ENCODE measurements at regions not wholly inside any gene's neighbourhood (a gene's known extent, or its start where the extent isn't known, plus 50 kb on each side); places are given as distances from the start of the nearest gene placed in this dataset.

DNA sequence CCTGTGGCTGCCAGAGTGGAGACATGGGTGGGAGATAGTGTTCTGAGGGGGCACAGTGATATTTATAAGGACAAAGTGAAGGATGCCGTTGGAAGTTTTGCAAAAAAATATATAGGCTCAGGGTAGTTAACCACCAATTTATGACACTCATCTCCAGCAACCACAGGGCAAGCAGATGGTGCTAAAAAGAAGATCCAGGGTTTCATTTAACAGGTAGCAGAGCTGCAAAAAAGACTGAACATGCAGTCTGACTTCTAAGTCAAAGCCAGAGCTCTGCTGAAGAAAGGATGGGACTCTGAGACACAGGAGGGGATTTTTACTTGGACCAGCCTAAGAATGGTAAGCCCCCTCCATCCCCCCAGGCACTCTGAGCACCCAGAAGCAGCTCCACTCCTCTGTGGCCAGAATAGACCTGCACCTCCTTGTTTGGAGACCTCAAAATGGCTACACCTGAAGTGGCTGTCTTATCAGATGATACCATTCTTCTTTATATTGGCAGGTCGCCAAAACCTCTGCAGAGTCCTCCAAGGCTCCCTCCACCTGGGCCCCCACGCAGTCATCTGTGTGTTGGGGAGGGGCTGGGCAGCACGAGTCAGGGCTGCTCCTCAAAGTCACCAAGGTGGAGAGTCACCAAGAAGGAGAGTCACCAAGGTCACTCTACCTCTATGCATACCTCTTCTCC, 161.4 kb upstream of the FAM9B start:
- no peak for DNase-seq (ENCODE audit: low read depth in 3 of 3)

DNA sequence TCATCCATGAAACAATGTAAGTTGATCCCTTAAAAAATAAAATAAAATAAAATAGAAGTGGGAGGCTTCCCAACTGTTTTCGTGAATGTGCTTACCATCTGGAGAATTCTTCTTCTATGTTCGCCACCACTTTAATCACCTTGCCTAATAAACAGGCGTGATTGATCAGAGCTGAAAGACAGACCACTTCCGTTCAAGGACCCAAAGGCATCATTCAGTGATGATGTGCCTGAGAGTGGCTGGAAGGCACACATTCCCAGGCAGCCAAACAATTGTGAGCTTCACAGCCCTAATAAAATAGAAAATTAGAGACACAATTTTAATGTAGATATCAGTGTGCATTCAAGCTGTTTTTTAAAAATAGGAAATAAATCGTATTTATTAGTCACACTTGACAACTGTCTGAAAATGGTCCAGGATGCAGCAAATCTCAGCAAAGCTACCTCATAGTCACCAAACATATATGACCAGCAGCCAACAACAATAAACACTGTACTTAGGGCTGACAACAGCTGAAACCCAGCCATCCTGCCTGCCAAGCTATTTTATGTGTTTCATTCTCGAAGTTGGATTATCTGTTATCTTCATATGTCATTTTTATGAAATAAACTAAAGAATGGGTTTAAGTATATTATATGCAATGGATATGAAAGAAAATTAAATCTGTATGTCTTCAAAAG, 163.2 kb upstream of the FAM9B start:
- DNase-seq (ENCODE audit: low read depth in 3 of 3) = no peak

DNA sequence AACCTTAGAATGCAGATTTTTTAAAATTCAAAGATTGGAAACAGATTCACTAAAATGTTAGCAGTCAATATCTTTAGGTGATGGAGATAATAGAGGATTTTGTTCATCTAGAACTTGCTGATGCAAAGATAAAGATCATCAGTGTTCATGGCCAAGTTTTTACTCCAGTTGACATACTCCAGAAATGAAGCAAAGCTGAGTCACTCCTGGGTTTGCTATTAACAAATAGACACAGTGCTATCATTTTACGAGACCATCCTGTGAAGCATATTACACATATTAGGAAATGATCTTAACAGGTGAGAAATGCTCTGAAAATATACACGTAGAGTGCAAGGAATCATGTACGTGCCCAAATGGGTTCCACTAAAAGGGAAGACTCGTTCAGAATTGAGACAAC, 170.6 kb upstream of the FAM9B start:
- DNase-seq (ENCODE audit: low read depth in 3 of 3) = no peak

DNA sequence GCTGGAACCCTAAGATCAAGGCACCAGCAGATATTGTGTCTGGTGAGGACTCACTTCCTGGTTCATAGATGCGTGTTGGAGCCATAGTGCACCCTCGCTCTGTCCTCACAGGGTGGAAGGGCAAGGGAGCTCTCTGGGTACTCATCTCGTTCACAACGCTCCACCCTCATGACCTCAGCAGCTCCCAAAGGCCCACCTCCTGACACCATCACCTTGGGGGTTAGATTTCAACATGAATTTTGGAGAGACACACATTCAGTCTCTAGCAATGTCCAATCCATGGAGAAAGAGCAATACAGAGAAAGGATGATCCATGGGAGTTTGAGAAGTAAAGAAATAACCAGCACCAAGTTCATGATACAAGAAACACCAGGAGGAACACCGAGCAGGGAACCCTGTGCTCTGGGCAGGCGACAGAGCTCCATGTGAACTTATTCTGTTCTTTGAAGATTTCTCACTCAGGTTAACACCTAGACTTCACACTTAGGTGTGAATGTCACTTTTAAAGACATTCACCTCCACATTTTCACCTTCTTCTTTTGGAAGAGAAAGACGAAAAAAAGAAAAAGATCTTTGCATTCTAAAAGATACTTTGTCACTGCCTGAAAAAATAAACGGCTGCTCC, 171.8 kb upstream of the FAM9B start:
- DNase-seq (ENCODE audit: low read depth in 3 of 3) = no peak

DNA sequence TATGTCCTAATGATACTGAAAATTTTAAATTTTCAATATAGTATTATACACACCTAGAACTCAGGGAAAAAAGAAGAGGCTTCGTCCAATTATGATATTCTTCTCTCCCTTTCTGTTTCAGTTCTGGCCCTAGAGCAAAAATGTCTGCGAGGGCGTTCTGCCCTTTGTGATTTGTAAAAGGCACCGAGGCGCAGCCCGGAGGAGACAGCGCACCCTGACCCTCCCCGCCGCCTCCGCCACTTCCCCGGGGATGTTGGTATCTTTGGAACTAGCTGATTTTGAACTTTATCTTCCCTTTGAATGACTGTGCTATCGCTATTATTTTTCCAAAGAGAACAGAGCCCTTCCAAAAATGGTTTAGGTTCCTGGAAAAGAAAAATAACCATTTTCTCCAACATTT, 173.2 kb upstream of the FAM9B start:
- DNase-seq (ENCODE audit: low read depth in 3 of 3) = no peak

DNA sequence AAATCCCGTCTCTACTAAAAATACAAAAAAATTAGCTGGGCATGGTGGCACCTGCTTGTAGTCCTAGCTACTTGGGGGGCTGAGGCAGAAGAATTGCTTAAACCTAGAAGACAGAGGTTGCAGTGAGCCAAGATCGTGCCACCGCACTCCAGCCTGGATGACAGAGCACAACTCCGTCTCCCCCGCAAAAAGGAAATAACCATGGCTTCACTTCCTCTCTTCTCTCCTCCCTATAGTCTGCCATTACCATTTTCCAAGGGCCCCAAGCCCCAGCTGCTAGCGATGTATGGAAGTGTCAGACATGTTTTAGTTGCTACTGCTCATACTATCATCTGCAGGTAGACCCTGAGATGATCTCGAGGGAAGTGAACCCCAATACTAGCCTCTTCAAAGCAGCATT, 177.3 kb upstream of the FAM9B start:
- no peak for DNase-seq (ENCODE audit: low read depth in 3 of 3)

DNA sequence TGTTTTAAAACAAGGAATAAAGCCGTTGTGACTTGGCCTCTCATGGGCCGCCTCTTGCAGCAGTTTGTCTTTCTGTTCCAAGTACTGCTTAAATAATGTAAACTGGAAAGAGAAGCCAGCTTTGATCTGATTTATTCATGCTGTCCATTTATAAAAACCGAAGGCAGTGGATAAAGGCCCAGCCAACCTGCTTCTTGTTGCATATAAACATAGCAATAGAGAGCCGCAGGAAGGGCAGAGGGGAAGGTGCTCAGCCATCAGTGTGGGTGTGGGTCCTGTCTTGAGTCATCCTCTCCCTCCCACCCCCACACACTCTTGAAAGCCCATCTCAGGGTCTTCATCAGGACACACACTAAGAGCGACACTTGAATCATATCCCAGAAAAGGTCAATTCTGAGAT, 187.9 kb upstream of the FAM9B start:
- no peak for DNase-seq (ENCODE audit: low read depth in 3 of 3)

DNA sequence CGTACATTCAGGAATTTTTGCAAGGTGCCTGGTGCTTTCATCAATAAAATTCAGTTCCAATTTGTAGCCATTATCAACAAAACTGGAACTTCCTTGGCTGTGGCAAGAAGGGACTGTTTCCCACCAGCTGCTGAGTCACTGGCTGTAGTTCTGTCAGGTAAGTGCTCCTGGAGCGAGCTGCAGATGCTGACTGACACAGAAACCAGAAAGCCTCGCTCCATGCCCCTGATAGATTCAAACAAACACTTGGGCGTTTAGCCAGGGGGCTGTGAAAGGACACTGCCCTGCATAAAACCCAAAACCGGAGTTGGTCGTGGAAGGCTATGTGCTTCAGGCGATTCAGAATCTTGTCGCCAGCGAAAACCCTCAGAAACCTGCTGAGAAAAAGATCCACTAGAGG, 188.4 kb upstream of the FAM9B start:
- no peak for DNase-seq (ENCODE audit: low read depth in 3 of 3)

DNA sequence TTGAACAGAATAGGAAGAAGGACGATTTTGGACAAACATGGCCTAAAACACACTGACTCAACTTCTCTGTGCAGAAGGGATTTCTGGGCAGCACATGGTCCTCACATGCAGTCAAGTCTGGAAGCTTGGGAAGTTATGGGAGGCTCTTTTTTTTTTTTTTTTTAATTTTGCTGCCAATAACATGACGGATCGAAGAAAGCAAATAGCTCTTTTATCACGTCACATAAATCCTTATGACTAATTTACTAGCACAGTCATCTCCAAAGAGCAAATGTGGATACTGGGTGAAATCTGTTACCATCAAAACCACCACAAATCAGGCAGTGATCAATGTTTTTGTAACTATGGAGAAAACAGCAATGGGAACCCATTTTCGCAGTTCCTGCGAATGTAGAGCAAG, 193.3 kb upstream of the FAM9B start:
- no peak for DNase-seq (ENCODE audit: low read depth in 3 of 3)

DNA sequence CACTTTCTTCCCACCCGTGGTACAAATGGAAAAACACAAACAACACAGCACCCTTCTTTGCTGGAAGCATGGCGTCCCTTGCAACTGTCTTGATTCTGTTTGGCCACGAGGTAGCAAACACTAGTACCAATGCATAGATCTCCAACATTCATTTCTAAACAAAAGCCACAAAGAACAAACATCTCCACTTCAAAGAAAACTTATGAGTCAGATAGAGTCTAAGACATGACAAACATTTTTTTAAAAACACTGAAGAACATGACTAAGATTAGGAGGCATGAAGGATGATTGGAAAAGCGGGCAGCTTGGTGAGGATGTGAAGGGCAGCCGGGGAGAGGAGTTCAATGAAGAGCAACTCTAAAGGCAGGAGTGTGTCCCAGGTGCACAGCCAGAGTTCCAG, 197.6 kb upstream of the FAM9B start:
- DNase-seq (ENCODE audit: low read depth in 3 of 3) = no peak

DNA sequence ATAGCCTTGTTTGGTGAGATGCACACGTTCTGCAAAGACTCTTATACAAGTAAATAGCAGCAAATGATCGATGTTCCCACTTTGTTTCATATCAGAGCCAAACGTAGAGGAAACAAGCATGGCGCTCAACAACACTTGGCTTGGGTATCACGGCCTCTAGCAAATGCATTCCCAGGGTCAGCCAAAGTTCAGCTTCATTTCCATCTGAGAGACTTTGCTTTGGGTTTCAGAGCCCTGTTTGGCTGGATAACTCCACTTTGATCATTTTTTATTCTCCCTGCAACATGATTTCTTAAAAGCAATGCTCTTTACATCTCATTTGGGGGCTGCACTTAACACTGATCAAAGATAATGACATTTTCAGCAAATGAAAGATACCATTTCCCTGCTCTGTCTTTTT, 199.2 kb upstream of the FAM9B start:
- no peak for DNase-seq (ENCODE audit: low read depth in 3 of 3)

DNA sequence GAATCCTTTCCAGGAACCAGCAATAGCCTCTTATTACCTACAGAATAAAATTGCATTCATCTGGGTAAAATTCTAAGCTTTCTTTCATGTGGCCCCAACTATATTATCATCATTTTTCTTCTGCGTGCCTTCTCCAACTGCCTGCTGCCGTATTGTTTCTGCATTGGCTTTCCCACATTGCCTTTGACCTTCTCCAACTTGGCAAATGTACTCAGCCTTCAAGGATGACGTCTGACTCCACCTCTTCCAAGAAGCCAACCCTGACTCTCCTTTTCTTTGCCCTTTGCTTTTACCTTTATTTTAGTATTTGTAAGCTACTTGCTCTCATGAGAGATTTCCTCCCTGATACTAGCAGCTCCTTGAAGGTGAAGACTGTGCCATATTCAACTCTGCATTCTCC, 200.4 kb upstream of the FAM9B start:
- no peak for DNase-seq (ENCODE audit: low read depth in 3 of 3)

DNA sequence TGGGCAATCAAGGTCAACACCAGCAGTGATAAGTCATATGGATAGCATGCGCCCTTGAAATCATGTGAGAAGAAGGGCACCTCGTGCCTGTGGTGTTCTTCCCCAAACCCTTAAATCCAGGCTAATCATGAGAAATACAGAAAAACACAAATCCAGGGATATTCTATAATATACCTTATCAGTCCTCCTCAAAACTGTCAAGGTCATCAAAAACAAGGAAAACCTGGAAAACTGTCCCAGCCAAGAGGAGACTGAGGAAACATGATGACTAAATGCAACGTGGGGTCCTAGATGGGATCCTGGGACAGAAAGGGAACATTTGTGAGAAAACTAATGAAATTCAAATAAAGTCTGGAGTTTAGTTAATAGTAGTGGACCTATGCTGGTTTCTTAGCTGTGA, 201.8 kb upstream of the FAM9B start:
- DNase-seq (ENCODE audit: low read depth in 3 of 3) = no peak

DNA sequence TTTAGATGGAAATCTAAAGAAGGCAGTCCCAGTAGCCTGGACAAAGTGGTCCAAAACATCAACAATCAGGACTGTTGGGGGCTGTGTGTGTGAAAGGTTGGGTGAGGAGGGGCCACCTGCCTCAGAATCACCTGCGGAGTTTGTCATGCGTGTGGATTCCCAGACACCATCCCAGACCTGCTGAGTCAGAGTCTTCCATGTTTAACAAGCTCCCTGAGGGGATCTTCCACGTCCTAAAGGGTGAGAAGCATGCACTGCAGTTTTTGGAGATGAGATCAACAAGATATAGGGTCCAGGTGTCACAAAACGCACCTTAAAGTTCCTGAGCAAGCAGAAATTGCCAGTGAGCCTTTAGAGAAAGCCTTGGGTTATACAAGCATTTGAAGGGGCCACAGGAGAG, 207.0 kb upstream of the FAM9B start:
- DNase-seq (ENCODE audit: low read depth in 3 of 3) = no peak

DNA sequence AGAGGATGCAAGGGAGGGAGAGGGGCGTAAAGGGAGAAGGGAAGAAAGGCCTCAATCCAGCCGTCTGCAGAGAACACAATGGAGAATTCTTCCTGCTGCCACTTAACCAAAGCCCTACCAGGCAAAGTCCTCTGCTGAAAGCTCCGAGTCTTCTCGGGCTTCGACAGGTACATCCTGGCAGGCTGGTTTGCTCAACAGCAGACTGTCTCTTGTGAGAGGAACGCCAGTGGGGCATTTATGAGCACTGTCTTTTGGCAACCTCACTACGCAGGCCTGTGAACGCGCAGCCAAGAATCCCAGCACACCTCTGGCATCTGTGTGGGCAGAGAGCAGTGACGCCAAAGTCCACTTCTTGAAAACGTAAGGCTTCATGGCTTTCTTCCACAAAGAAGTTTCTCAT, 207.5 kb upstream of the FAM9B start:
- no peak for DNase-seq (ENCODE audit: low read depth in 3 of 3)

DNA sequence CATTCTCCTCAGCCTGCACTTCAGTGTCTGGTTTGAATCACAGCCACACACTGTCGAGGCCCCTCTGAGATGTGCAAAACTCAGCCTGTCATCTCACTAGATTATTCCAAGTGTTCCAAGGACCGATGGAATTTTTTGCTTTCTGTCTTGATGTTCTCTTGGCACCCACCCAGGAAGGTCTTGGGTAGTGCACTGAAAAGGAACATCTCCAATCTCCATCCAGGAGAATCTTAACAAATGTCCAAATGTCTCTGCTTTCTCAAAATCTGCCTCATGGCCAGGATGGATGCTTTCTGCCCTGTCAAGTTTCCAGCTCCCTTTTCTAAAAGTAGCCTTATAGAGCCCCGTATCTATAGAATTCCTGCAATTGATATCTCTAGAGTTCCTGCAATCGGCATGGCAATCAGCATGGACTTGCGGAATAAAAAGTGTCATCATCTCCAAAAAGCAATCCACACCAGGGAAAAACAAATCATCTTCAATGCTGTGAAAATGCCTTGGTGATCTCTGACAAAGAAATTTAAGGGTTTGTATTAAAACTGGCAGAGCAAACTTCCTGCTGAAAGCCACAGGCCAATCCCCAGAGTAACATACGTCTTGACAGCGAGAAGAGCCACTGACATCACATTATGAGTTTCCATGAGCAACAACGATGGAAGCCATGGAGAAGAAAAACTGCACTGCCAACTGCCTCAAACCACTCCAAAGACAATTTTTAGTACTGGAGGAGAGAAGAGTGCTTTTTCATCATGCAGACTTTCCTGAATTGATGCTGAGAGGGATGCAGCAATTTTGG, 215.3 kb upstream of the FAM9B start:
- no peak for DNase-seq (ENCODE audit: low read depth in 3 of 3)

DNA sequence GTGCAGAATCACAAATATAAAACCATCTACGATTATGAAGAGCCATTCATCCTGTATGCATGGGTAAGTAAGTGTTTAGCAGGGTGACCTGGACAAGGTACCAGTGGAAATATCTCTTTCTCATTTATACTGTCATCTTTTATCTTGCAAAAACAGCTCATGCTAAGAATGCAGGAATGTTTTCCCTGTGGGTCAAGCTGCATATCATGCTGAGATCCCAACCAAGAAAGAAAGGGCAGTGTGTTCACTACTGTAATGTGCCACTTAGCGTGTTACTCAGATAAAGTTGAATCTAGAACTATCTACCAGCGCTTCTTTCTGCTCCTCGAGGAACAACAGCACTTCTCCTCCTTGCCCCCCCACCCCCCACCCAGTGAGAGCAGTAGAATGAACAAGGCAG, 212.7 kb upstream of the TBL1X start:
- DNase-seq (ENCODE audit: low read depth in 3 of 3) = no peak

DNA sequence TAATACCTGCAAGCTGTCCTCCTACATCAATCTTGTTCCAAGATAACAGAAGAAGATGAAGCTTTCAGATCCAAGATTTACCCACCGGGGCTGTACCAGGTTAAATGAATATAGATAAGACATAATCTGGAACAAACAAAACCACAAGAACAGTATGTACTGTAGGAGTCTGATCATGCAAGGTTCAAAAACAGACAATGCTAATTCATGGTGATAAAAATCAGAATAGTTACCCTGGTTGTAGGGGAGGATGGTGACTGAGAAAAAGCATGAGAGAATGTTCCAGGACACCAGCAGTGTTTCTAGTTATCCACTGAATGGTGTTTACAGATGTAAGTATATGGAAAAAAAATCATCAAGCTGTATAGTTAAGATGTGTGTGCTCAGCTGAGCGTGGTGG, 211.6 kb upstream of the TBL1X start:
- DNase-seq (ENCODE audit: low read depth in 3 of 3) = no peak

DNA sequence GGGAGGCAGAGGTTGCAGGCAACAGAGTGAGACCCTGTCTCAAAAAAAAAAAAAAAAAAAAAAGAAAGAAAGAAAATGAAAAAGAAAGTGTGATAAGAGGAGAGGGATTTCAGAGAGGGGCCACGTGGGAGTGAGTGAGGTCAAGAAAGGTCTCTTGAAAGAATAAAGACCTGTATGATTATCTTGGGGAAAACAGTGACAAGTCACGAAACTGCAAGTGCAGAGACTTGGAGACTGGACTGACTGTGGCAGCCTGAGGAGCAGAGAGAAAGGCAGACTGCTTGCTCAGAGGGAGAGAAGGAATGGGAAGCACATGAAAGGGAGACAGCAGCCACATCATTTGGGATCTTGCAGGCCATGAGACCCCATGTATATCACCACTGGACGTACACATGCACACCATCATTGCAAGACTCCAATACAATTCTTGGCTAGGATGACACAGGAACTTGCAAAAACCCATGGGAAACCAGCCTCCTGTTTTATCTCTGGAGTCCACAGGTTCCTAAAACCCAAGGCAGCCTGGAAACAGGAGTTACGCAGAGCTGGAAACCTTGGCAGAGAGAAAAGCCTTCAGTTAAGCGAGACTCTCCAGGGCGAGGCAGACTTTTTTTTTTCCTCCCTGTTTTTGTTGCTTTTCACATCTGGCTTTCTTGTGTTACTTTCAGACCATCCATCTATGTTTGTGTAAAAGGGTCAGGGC, 207.0 kb upstream of the TBL1X start:
- peak in 1 of 3 experiments; percentile 12 for DNase-seq (ENCODE audit: low read depth in 3 of 3)

DNA sequence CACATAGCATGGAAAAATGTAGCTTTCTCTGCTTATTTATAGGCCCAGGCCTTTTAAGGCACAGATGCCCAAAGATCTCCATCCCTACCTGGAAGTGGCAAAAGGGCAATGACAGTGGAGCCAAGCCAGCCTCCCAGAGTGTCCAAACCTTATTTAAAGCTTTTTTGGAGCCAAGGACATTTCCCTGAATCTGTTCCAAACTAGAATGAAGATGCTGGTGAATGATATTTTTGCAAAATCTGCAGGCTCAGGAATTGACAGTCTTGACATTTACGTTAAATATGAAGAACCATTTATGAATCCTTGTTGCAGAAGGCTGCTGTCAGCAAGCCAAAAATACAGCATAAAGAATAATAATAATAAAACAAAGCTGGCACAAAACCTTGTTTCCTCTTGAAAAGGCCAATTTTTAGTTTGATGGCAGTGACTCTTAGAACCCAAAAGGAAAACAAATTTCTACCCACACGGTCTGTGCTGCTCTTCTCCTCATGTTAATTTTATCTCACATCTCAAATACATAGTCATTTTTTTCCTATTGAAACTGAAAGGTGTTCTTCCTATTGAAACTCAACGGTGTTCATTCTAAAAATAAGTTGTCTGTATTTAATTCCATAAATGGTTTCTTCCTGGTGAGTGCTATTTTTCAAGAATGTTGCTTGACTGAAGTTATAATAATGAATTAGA, 206.3 kb upstream of the TBL1X start:
- no peak for DNase-seq (ENCODE audit: low read depth in 3 of 3)

DNA sequence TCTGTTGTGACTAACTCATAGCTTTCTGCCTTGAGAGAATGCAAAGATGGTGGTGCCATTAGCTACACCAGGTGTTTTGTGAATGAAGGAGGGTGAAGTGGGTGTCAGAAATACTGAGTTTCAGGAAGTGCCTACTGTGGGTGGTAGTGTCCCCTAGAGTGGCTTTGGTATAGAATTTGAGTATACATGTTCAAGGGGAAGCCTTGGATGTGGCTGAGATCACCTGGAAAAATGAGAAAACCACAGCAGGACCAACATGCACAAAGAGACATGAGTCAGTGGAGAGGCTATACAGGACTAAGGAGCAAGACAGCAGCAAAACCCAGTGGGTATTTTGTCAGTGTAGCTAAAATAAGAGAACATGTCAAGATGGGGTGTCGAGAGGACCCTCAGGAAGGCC, 204.3 kb upstream of the TBL1X start:
- no peak for DNase-seq (ENCODE audit: low read depth in 3 of 3)
